ENCODE measurements at regions not wholly inside any gene's neighbourhood (a gene's known extent, or its start where the extent isn't known, plus 50 kb on each side); places are given as distances from the start of the nearest gene placed in this dataset.

DNA sequence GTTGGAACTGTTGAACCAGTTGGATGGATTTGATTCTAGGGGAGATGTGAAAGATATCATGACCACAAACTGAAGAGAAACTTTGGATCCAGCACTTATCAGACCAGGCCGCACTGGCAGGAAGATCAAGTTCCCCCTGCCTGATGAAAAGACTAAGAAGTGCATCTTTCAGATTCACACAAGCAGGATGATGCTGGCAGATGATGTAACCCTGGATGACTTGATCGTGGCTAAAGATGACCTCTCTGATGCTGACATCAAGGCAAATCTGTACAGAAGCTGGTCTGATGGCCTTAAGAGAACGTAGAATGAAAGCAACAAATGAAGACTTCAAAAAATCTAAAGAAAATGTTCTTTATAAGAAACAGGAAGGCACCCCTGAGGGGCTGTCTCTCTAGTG lies 72.8 kb upstream of the CDYL start:
- Histone ChIP-seq H3K4me1 (no peaks in the 10 kb centered on the region), H3K4me3 (no peak overlapping the region), H3K36me3 (no peaks in the 10 kb centered on the region), H3K9me3 (peaks cover 0 to 3% (median 0%) of the 10 kb centered on the region in 4 donors), H3K27me3 (no peaks in the 10 kb centered on the region), H3K27ac (no peak overlapping the region)
- intact Hi-C loops (cut with DNase I): no loop called here
- TF ChIP-seq POLR2AphosphoS5 (IDR thresholded peaks at IDR 0.05) (no peak), EP300 (IDR thresholded peaks at IDR 0.05) (no peak), POLR2A (IDR thresholded peaks at IDR 0.05) (no peak)
- TF ChIP-seq, protein P1, sequence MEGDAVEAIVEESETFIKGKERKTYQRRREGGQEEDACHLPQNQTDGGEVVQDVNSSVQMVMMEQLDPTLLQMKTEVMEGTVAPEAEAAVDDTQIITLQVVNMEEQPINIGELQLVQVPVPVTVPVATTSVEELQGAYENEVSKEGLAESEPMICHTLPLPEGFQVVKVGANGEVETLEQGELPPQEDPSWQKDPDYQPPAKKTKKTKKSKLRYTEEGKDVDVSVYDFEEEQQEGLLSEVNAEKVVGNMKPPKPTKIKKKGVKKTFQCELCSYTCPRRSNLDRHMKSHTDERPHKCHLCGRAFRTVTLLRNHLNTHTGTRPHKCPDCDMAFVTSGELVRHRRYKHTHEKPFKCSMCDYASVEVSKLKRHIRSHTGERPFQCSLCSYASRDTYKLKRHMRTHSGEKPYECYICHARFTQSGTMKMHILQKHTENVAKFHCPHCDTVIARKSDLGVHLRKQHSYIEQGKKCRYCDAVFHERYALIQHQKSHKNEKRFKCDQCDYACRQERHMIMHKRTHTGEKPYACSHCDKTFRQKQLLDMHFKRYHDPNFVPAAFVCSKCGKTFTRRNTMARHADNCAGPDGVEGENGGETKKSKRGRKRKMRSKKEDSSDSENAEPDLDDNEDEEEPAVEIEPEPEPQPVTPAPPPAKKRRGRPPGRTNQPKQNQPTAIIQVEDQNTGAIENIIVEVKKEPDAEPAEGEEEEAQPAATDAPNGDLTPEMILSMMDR (IDR thresholded peaks at IDR 0.05): no peak
- WGBS, 2 donors: 61% methylated on average over 3 of the region's 3 CpGs
- DNase-seq: no peak

DNA sequence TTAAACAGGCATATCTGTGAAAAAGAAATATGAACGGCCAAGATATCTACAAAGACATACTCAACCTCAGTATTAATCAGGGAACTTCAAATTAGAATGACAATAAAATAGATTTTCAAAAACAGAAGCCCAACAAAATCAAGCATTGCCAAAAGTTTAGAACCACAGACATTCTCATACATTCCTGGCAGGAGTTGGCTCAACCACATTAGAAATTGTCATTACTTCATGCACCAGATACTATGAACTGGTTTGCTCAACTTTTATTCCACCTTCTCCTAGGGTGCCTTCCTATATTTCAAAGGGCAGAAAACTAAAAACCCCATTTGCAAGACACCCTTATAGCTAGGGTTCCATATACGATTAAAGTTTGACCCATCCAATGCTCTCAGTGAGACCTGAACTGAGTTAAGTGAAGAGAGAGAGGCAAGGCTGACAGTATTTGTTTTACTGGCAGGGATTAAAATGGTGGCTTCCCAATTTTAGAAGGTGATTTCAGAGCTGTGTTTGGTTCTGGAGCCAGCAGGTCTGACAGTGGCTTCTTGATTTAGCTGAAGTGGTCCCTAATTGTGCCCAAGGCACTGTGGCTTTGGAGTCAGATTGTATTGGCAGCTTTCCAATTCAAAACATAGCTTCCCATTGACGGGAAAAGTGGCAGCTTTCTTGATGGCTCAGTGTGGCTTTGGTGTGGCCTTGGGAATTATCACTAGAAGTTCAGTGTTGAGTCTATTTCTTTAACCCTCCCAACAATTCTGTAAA lies 77.1 kb upstream of the CDYL start:
- intact Hi-C loops (cut with DNase I): no loop called here
- Histone ChIP-seq H3K27ac (no peak overlapping the region), H3K4me3 (no peak overlapping the region), H3K27me3 (no peaks in the 10 kb centered on the region), H3K36me3 (no peaks in the 10 kb centered on the region), H3K4me1 (no peaks in the 10 kb centered on the region), H3K9me3 (no peaks in the 10 kb centered on the region)
- DNase-seq: no peak
- TF ChIP-seq POLR2AphosphoS5 (IDR thresholded peaks at IDR 0.05) (no peak), POLR2A (IDR thresholded peaks at IDR 0.05) (no peak), EP300 (IDR thresholded peaks at IDR 0.05) (no peak)
- TF ChIP-seq, protein P1 (IDR thresholded peaks at IDR 0.05): no peak
- 69 to 82% methylated on average over 3 of the region's 3 CpGs for WGBS, 2 donors

DNA sequence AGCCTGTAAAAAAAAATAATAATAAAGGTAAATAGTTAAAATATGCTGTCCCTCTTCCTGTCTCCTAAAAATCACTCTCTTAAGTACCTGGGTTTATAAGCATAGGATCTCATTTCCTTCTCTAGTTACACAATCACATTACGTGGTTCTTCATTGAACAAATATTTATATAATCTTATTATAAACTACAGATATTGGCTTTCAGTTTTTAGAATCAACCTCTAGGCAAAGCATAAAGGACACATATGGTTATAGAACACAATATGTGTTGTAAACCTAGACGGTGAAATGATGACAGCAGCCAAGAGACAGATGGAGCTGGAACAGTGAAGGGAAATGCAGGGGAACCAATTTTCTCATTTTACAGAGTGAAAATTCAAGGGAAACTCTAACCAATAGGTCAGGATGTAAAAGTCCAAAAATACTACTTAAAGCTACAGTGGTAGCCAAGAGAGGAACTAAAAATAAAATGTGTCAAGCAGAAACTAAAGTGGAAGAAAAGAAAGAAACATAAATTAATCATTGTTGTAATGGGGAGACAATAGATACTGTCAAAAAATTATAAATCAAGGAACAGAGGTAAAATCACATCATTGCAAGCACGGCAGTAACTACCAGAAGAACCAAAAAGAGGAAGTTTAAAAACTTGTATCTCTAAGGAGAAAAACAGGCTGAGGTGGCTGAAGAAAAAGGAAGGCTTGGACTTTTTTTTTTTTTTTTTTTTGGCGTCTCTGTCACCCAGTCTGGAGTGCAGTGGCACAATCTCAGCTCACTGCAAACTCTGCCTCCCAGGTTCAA lies 82.8 kb upstream of the CDYL start:
- H3K9me3 ChIP-seq: peaks cover 0 to 4% (median 0%) of the 10 kb centered on the region in 4 donors
- H3K36me3 ChIP-seq: no peaks in the 10 kb centered on the region
- WGBS, 2 donors: 17 to 25% methylated on average over 4 of the region's 4 CpGs
- H3K4me3 ChIP-seq: no peak overlapping the region
- DNase-seq: no peak
- intact Hi-C loops (cut with DNase I): no loop called here
- TF ChIP-seq POLR2AphosphoS5 (IDR thresholded peaks at IDR 0.05) (no peak), EP300 (IDR thresholded peaks at IDR 0.05) (no peak), POLR2A (IDR thresholded peaks at IDR 0.05) (no peak)
- TF ChIP-seq, protein P1 (IDR thresholded peaks at IDR 0.05): no peak
- H3K27me3 ChIP-seq: no peaks in the 10 kb centered on the region
- no peaks in the 10 kb centered on the region for H3K4me1 ChIP-seq
- no peak overlapping the region for H3K27ac ChIP-seq

DNA sequence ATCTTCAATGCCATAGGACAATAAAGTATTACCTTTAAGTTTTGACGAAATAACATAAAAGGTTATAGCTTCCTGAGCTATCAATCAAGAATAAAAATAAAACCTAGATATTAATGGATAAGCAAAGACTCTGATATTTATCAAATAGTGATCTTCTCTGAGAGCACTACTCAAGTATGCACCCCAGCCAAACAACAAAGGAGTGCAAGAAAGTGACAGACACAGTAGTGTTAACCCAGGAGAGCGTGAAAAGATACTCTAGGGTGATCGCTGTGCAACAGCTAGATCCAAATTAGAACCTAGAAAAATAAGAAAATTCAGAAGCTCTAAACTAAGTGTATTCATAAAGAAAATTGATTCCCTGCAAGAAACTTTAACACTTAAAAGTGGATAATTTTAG lies 83.5 kb upstream of the CDYL start:
- WGBS, 2 donors: 95 to 96% methylated on average over 3 of the region's 3 CpGs
- DNase-seq: no peak

More for the DNA sequence above, 83.5 kb upstream of the CDYL start:
- Histone ChIP-seq H3K9me3 (peaks cover 0 to 4% (median 0%) of the 10 kb centered on the region in 4 donors), H3K4me1 (no peaks in the 10 kb centered on the region), H3K4me3 (no peak overlapping the region), H3K36me3 (no peaks in the 10 kb centered on the region), H3K27me3 (no peaks in the 10 kb centered on the region), H3K27ac (no peak overlapping the region)
- TF ChIP-seq POLR2AphosphoS5 (IDR thresholded peaks at IDR 0.05) (no peak), EP300 (IDR thresholded peaks at IDR 0.05) (no peak), POLR2A (IDR thresholded peaks at IDR 0.05) (no peak)
- TF ChIP-seq, protein P1 (IDR thresholded peaks at IDR 0.05): no peak
- intact Hi-C loops (cut with DNase I): no loop called here

Measured in sigmoid colon (tissue), 6 donors.